GM21737 (cell line): ENCODE measurements at regions not wholly inside any gene's neighbourhood (a gene's known extent, or its start where the extent isn't known, plus 50 kb on each side); places are given as distances from the start of the nearest gene placed in this dataset.

Experiments
- ATAC-seq: cut with Tn5 transposase; IDR thresholded peaks from one replicate; pipeline ENCODE4 v1.9.1; 2021; ENCODE audit warnings: mild to moderate bottlenecking, moderate library complexity; ENCODE audit not compliant: unreplicated experiment

GRCh38 chr12:98417266-98417665, 98.1 kb upstream of the TMPO start:
- ATAC-seq: no peak

- ATAC-seq: peak; percentile 85
Observed at GRCh38 chr12:98418357-98419075, 96.9 kb upstream of the TMPO start.

GRCh38 chr12:98419081-98419794, 96.2 kb upstream of the TMPO start:
- no peak for ATAC-seq

GRCh38 chr12:98419795-98420404, 95.5 kb upstream of the TMPO start:
- ATAC-seq: no peak

- ATAC-seq: no peak
Observed at GRCh38 chr12:98420461-98420860, 94.9 kb upstream of the TMPO start.

DNA sequence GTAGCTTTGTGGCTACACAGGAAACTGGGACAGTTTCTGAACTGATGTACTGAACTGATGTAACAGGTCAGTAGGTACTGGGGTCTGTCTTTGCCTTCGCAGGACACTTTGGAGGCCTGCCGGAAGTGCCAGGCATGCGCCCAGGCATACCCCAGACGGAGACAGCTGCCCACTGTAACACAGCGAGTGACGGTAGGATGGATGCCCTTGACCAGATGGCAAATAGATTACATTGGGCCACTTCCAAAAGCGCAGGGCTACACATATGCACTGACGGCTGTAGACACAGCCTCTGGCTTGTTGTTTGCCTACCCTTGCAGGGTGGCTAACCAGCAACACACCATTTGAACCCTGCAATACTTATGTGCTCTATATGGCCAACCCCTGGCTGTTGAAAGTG, 94.1 kb upstream of the TMPO start:
- ATAC-seq: no peak

- ATAC-seq: no peak
Observed at GRCh38 chr12:98422359-98422758, 93.0 kb upstream of the TMPO start.

DNA sequence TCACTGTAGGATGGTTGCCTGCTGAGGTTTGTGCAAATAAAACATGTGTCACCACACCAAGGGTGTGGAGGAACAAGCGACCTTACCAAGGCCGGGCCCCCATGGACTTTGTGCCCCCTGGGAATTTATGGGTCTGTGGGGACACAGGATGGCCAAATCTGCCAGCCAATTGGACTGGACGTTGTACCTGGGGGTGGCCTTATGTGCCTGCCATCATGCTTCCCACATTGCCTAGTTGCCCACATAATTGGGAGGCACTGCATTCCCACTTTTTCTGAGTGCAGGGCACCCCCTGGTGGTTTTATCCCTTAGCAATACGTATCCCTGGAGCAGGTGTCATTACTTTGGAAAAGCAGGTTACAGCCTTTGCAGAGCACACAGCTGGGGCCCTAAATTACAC, 92.6 kb upstream of the TMPO start:
- ATAC-seq: no peak

- no peak for ATAC-seq
Observed at GRCh38 chr12:98423963-98424362, 91.4 kb upstream of the TMPO start.

- ATAC-seq: peak; percentile 80
Observed at GRCh38 chr12:98424726-98425401, 90.5 kb upstream of the TMPO start.

DNA sequence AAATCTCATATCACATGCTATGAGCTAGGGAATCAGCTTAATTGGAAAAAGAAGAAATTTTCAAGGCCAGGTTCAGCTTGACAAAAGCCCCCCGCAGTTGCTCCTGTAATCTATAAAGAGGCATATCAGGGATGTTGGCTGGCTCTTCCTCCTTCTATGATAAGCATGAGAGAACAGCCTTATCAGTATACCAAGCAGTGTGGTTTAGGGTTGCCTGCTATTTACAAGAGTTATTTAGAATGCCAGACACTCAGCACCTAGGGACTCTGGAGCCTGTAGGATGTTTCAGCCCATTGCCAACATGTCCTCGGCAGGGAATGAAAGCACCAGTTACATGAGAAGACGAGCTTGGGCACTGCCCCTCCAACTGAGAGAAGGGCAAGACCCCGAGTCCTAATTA, 89.5 kb upstream of the TMPO start:
- ATAC-seq: no peak

DNA sequence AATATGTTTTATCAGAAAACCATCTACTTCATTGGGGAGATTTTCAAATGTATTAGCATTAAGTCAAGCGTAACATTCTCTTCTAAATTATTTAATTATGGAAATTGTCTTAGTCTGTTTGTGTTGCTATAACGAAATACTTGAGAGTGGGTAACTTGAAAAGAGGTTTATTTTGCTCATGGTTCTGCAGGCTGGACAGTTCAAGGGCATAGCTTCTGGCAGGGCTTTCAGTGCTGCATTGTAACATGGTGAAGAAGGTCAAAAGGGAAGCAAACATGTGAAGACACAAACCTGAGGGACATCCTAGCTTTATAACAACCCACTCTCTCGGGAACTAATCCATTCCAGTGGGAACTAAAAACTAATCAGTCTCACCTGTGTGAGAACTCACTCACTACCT, 84.3 kb upstream of the TMPO start:
- no peak for ATAC-seq

- no peak for ATAC-seq
Observed at GRCh38 chr12:98437166-98437565, 78.2 kb upstream of the TMPO start.

DNA sequence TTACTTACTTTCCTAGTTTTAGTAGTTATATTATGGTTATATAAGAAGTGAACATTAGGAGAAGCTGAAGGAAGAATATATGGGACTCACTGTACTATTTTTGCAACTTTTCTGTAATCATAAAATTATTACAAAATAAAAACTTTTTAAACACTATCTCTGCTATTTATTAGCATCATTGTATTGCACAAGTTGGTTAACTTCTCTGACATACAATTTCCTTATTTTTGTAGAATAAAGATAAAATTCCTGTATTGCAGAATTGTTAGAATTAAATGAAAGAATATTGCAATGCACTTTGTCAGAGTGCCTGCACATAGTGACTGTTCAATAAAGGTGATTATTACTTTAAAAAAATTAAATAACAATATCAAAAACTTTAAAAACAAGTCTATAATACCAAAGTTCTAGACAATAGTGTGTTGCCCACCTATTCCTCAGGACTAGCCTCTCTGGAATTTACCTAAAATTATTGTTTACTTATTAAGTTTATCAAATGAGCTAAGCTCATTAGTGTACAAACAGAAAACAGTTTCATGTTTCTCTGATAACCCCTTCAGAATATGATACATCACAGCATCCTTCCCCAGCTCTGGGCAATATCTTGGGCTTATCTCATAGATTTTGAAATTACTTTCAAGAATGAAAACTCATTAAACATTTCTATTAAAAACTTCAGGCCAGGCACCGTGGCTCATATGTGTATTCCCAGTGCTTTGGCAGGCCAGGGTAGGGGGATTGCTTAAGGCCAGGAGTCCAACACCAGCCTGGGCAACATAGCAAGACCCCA, 77.4 kb upstream of the TMPO start:
- no peak for ATAC-seq

DNA sequence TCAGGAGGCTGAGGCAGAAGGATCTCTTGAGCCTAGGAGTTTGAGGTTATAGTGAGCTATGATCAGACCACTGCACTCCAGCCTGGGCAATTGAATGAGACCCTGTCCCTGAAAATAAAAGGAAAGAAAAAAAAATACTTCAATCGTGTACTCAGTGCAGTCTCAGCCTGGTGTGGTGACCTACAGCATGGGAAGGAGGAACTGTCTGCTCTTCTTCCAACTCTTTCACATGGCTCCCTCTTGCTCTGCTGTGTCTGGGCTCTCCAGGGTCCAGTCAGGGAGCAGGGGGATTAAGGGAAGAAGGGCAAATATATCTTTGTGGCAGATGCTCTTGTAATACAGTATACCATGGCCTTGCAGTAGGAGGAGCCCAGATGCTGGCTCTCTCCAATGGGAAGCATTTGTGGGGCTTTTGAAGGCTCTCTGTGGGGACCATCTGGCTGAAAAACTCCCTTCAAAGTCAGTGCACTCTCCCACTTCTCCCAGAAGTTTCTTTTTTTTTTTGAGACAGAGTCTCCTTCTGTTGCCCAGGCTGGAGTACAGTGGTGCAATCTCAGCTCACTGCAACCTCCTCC, 76.6 kb upstream of the TMPO start:
- ATAC-seq: no peak

GRCh38 chr12:98439471-98439951, 75.9 kb upstream of the TMPO start:
- no peak for ATAC-seq

DNA sequence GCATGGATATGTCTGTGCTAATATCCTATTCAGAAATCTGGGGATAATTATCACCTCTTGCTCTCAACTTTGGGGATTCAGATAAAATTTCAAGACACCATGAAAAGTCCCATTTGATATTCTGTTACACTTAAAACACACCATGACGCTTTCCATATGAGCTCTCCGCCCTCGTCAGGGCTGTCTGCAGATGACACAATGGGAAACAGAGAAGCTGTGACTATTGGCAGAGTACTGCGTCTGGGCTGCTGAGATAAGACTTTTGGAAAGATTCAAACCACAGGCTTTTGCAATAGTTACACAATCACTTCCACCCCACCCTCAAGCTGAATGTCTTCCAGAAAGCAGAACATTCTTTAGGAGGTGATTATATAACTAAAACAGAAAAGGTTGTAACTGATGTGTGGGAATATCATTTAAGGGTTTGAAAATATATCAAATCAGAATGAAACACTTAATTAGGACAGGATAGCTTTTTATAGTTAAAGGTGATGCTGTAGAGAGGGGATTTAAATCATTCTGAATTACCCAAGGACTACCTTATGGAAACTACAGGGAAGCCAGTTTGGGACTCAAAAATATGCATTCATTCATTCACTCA, 75.3 kb upstream of the TMPO start:
- no peak for ATAC-seq

- no peak for ATAC-seq
Observed at GRCh38 chr12:98446060-98446459, 69.3 kb upstream of the TMPO start.

GRCh38 chr12:98446682-98447081, 68.7 kb upstream of the TMPO start:
- ATAC-seq: no peak

GRCh38 chr12:98449584-98449983, 65.8 kb upstream of the TMPO start:
- no peak for ATAC-seq
